Activated CD4-positive, alpha-beta T cell treated with anti-CD3 and anti-CD28 coated beads for 36 hours (primary cell): ENCODE measurements at regions not wholly inside any gene's neighbourhood (a gene's known extent, or its start where the extent isn't known, plus 50 kb on each side); places are given as distances from the start of the nearest gene placed in this dataset.
A peak's percentile ranks its signal among the peaks of the same experiment; 100 is the strongest.

Experiments used
- ATAC-seq: fragments of 200-7000 bp; cut with Tn5 transposase; one replicate; pipeline ENCODE4 v1.10.0; 2021; ENCODE audit warnings: mild to moderate bottlenecking, moderate library complexity
- CTCF ChIA-PET: fragments of 350-600 bp; sonication (Branson Sonifier 250); formaldehyde crosslinking; loops from one replicate; lab custom pipeline; 2021; ENCODE audit warnings: antibody characterized with exemption; lab: Charles Lee
- POLR2A ChIA-PET: fragments of 350-600 bp; sonication (Branson Sonifier 250); formaldehyde crosslinking; loops from one replicate; lab custom pipeline; 2021; ENCODE audit warnings: antibody characterized with exemption, inconsistent platforms; lab: Charles Lee
- DNase-seq: peaks from one replicate; pipeline ENCODE4 v3.0.0-alpha.2; 2020
- H3K27ac Mint-ChIP-seq: one replicate; pipeline ENCODE4 v1.8.0; 2021; ENCODE audit warnings: mixed read lengths
- H3K27me3 Mint-ChIP-seq: one replicate; pipeline ENCODE4 v1.8.0; 2021; ENCODE audit warnings: mixed read lengths
- H3K36me3 Mint-ChIP-seq: one replicate; pipeline ENCODE4 v1.8.0; 2021; ENCODE audit warnings: low read depth, mixed read lengths
- H3K4me1 Mint-ChIP-seq: one replicate; pipeline ENCODE4 v1.8.0; 2021; ENCODE audit warnings: mixed read lengths
- H3K4me3 Mint-ChIP-seq: one replicate; pipeline ENCODE4 v1.8.0; 2021; ENCODE audit warnings: mild to moderate bottlenecking, moderate library complexity, mixed read lengths
- H3K9me3 Mint-ChIP-seq: one replicate; pipeline ENCODE4 v1.8.0; 2021; ENCODE audit warnings: low read depth, mixed read lengths
- intact Hi-C, 2 experiments: fragments of 100-400 bp; cut with DNase I in 1 of 2; cut with micrococcal nuclease in 1 of 2; formaldehyde crosslinking; loops; one replicate each; pipeline versions ENCODE4 v1.14.2 to v1.15.1; 2022 to 2024; cut with DNase I, micrococcal nuclease

- H3K9me3 Mint-ChIP-seq, result peaks cover 4% of the 10 kb centered on the region
- ChIA-PET CTCF (interaction anchor here (0.6 kb wide), 1 partner anchor 230 kb away, joined by 3 read pairs; no protein-coding TSS in a partner anchor), POLR2A (no interaction called here)
- H3K36me3 Mint-ChIP-seq, result no peaks in the 10 kb centered on the region
- no peak overlapping the region for H3K27ac Mint-ChIP-seq
- peaks cover 2% of the 10 kb centered on the region for H3K27me3 Mint-ChIP-seq
- peaks cover 14% of the 10 kb centered on the region for H3K4me1 Mint-ChIP-seq
- DNase-seq (no peak), ATAC-seq (no peak)
- intact Hi-C loops, result no loop called here
- no peak overlapping the region for H3K4me3 Mint-ChIP-seq
Measured at GRCh38 chr11:112514011-112514740, 253.5 kb upstream of the PLET1 start.

DNA sequence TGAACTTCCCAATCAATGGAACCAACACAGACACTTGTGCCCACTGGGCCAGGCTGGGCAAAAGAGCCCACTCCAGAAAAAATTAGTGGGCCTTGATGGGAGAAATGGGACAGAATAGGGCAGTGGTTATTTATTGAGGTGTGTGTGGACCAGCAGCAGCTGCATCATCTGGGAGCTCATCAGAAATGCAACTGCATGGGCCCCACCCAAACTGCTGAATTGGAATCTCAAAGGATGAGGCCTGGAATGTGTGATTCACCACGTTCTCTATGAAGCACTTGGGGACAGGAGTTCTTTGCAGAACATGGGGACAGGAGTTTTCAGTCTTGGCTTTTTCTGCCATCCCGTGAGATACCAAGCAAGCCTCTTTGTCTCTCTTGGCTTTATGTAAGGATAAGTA, 255.6 kb upstream of the PLET1 start:
- no peaks in the 10 kb centered on the region for H3K27me3 Mint-ChIP-seq
- no peak for ATAC-seq
- no peak overlapping the region for H3K27ac Mint-ChIP-seq
- no peaks in the 10 kb centered on the region for H3K36me3 Mint-ChIP-seq
- ChIA-PET CTCF (interaction anchor here (0.5 to 1.6 kb wide), 4 partner anchors 9 to 761 kb away, joined by 3 to 5 read pairs (median 3); no protein-coding TSS in a partner anchor), POLR2A (no interaction called here)
- no peak for DNase-seq
- H3K9me3 Mint-ChIP-seq, result peaks cover 4% of the 10 kb centered on the region
- H3K4me1 Mint-ChIP-seq, result peaks cover 22% of the 10 kb centered on the region
- intact Hi-C loops, result no loop called here
- H3K4me3 Mint-ChIP-seq, result no peak overlapping the region

GRCh38 chr11:112516755-112517154, 256.1 kb upstream of the PLET1 start:
- POLR2A ChIA-PET, result no interaction called here
- Mint-ChIP-seq H3K27ac (no peak overlapping the region), H3K36me3 (no peaks in the 10 kb centered on the region), H3K4me3 (no peak overlapping the region), H3K9me3 (peaks cover 4% of the 10 kb centered on the region), H3K27me3 (no peaks in the 10 kb centered on the region), H3K4me1 (peaks cover 22% of the 10 kb centered on the region)
- CTCF ChIA-PET, result interaction anchor here (1.2 to 1.6 kb wide), 3 partner anchors 8 to 39 kb away, joined by 3 to 6 read pairs (median 5); no protein-coding TSS in a partner anchor
- ATAC-seq (peak; percentile 60), DNase-seq (no peak)
- intact Hi-C loops, result no loop called here

DNA sequence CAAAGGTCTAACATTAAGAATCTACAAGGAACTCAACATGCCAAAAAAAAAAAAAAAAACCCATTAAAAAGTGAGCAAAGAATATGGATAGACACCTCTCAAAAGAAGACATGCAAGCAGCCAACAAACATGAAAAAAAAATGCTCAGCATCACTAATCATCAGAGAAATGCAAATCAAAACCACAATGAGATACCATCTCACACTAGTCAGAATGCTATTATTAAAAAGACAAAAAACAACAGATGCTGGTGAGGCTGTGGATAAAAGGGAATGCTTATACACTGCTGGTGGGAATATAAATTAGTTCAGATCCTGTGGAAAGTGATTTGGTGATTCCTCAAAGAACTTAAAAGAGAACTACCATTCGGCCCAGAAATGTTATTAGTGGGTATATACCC, 257.7 kb upstream of the PLET1 start:
- CTCF ChIA-PET, result no interaction called here
- Mint-ChIP-seq H3K27me3 (no peaks in the 10 kb centered on the region), H3K27ac (no peak overlapping the region), H3K4me1 (peaks cover 22% of the 10 kb centered on the region), H3K4me3 (no peak overlapping the region), H3K9me3 (peaks cover 4% of the 10 kb centered on the region), H3K36me3 (no peaks in the 10 kb centered on the region)
- ATAC-seq (no peak), DNase-seq (no peak)
- POLR2A ChIA-PET, result no interaction called here
- intact Hi-C loops, result no loop called here

DNA sequence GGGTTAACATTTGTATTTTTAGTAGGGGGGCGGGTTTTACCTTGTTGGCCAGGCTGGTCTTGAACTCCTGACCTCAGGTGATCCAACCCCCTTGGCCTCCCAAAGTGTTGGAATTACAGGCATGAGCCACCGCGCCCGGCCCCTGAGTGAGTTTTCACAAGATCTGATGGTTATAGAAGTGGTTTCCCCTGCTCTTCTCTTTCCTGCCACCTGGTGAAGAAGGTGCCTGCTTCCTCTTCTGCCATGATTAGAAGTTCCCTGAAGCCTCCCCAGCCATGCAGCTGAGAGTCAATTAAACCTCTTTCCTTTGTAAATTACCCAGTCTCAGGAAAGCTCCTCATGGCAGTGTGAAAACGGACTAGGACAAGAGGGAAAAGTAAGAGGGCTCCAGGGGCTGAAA, 259.1 kb upstream of the PLET1 start:
- intact Hi-C loops, result no loop called here
- ChIA-PET CTCF (interaction anchor here (1.9 kb wide), 1 partner anchor 10 kb away, joined by 7 read pairs; no protein-coding TSS in a partner anchor), POLR2A (no interaction called here)
- no peaks in the 10 kb centered on the region for H3K27me3 Mint-ChIP-seq
- no peak overlapping the region for H3K27ac Mint-ChIP-seq
- H3K36me3 Mint-ChIP-seq, result no peaks in the 10 kb centered on the region
- DNase-seq (no peak), ATAC-seq (no peak)
- H3K9me3 Mint-ChIP-seq, result peaks cover 4% of the 10 kb centered on the region
- H3K4me1 Mint-ChIP-seq, result peaks cover 22% of the 10 kb centered on the region
- no peak overlapping the region for H3K4me3 Mint-ChIP-seq

- DNase-seq, result no peak
- peak; percentile 44 for ATAC-seq
- H3K9me3 Mint-ChIP-seq, result peaks cover 4% of the 10 kb centered on the region
- no peak overlapping the region for H3K4me3 Mint-ChIP-seq
- no peaks in the 10 kb centered on the region for H3K27me3 Mint-ChIP-seq
- no peaks in the 10 kb centered on the region for H3K36me3 Mint-ChIP-seq
- ChIA-PET CTCF (interaction anchor here (1.2 to 1.9 kb wide), 3 partner anchors 9 to 17 kb away, joined by 3 to 7 read pairs (median 3); no protein-coding TSS in a partner anchor), POLR2A (no interaction called here)
- no peak overlapping the region for H3K27ac Mint-ChIP-seq
- intact Hi-C loops, result no loop called here
- H3K4me1 Mint-ChIP-seq, result peaks cover 24% of the 10 kb centered on the region
Measured at GRCh38 chr11:112520354-112520753, 259.7 kb upstream of the PLET1 start.

DNA sequence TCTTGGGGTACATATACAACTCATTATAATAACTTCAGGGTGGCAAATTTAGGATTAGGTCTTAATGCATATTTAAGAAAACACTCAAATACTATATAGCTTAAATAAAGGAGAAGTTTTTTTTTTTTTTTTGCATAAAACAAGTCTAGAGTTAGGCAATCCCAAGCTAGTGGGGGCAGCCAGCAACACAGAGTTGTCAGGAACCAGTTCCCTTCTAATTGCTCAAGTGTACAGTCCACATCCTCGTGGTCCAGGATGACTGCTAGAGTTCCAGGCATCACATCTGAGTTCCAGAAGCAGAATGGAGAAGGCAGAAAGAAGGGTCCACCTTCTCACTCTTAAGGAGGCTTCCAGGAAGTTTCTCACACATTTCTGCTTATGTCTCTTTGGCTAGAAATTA, 261.9 kb upstream of the PLET1 start:
- POLR2A ChIA-PET, result no interaction called here
- intact Hi-C loops, result no loop called here
- no peak for ATAC-seq
- CTCF ChIA-PET, result interaction anchor here (0.8 to 1.0 kb wide), 2 partner anchors 15 to 33 kb away, joined by 3 read pairs; no protein-coding TSS in a partner anchor
- Mint-ChIP-seq H3K27me3 (peaks cover 2% of the 10 kb centered on the region), H3K27ac (no peak overlapping the region), H3K4me3 (no peak overlapping the region), H3K9me3 (peaks cover 4% of the 10 kb centered on the region), H3K4me1 (peaks cover 26% of the 10 kb centered on the region), H3K36me3 (no peaks in the 10 kb centered on the region)
- no peak for DNase-seq

DNA sequence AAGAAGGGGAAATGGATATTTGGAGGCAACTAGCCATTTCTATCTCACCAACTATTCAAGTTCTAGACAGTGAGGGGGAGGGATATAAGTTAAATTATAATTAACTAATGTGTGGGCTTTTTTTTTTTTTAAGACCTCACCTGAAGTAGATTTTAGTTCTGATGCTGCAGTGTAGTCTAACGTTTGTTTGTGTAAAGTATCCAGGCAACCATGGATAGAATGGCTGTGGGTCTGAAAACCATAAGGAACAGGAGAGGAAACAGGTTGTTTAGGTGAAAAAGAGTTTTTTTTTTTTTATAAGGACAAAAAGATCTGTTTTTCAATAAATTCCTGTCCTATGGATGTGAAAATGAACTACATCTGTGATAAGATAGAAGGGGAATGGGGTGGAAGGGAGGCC, 262.4 kb upstream of the PLET1 start:
- POLR2A ChIA-PET, result interaction anchor here (0.7 kb wide), 1 partner anchor 29 kb away, joined by 3 read pairs; no protein-coding TSS in a partner anchor
- intact Hi-C loops, result no loop called here
- CTCF ChIA-PET, result interaction anchor here (1.6 kb wide), 1 partner anchor 243 kb away, joined by 4 read pairs; no protein-coding TSS in a partner anchor
- H3K27ac Mint-ChIP-seq, result no peak overlapping the region
- H3K27me3 Mint-ChIP-seq, result peaks cover 2% of the 10 kb centered on the region
- DNase-seq, result no peak
- H3K36me3 Mint-ChIP-seq, result no peaks in the 10 kb centered on the region
- H3K4me1 Mint-ChIP-seq, result peaks cover 26% of the 10 kb centered on the region
- H3K4me3 Mint-ChIP-seq, result no peak overlapping the region
- ATAC-seq, result no peak
- H3K9me3 Mint-ChIP-seq, result peaks cover 4% of the 10 kb centered on the region

- CTCF ChIA-PET, result interaction anchor here (1.6 kb wide), 1 partner anchor 243 kb away, joined by 4 read pairs; no protein-coding TSS in a partner anchor
- Mint-ChIP-seq H3K9me3 (peaks cover 3% of the 10 kb centered on the region), H3K27me3 (peaks cover 2% of the 10 kb centered on the region), H3K36me3 (no peaks in the 10 kb centered on the region), H3K4me1 (peaks cover 22% of the 10 kb centered on the region), H3K4me3 (no peak overlapping the region), H3K27ac (no peak overlapping the region)
- no peak for DNase-seq
- POLR2A ChIA-PET, result interaction anchor here (0.7 kb wide), 1 partner anchor 28 kb away, joined by 3 read pairs; no protein-coding TSS in a partner anchor
- intact Hi-C loops, result no loop called here
- no peak for ATAC-seq
Measured at GRCh38 chr11:112523477-112523876, 262.8 kb upstream of the PLET1 start.

DNA sequence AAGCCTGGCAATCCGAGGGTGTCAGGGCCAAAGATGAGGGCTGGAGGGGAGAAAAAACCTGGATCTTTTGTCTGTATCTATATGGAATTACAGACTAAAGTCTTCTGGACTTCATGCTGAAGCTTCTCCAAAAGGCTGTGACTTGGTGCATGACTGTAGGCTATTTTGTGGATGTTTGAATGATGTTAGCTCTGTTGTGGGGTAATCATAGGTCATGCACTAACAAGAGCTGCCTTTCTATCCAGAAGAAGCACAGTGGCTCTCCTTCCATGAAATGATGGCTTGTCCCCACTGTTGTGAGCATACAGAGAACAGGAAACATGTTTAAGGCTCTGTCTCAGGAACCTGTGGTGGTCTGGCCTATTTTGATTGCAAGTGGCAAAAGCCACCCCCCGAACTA, 263.3 kb upstream of the PLET1 start:
- H3K4me3 Mint-ChIP-seq, result no peak overlapping the region
- intact Hi-C loops, result no loop called here
- no peak for ATAC-seq
- H3K36me3 Mint-ChIP-seq, result no peaks in the 10 kb centered on the region
- CTCF ChIA-PET, result interaction anchor here (0.5 to 1.7 kb wide), 3 partner anchors 9 to 244 kb away, joined by 3 to 5 read pairs (median 4); no protein-coding TSS in a partner anchor
- H3K4me1 Mint-ChIP-seq, result peaks cover 21% of the 10 kb centered on the region
- H3K27me3 Mint-ChIP-seq, result peaks cover 4% of the 10 kb centered on the region
- H3K27ac Mint-ChIP-seq, result no peak overlapping the region
- no peak for DNase-seq
- no peaks in the 10 kb centered on the region for H3K9me3 Mint-ChIP-seq
- POLR2A ChIA-PET, result no interaction called here

GRCh38 chr11:112524798-112525197, 264.1 kb upstream of the PLET1 start:
- POLR2A ChIA-PET, result no interaction called here
- no peak for DNase-seq
- Mint-ChIP-seq H3K4me3 (no peak overlapping the region), H3K27me3 (peaks cover 4% of the 10 kb centered on the region), H3K27ac (no peak overlapping the region), H3K9me3 (no peaks in the 10 kb centered on the region), H3K4me1 (peaks cover 18% of the 10 kb centered on the region), H3K36me3 (no peaks in the 10 kb centered on the region)
- intact Hi-C loops, result no loop called here
- ATAC-seq, result no peak
- CTCF ChIA-PET, result interaction anchor here (1.3 to 1.7 kb wide), 2 partner anchors 9 to 12 kb away, joined by 5 read pairs; no protein-coding TSS in a partner anchor
